ENCODE measurements at regions not wholly inside any gene's neighbourhood (a gene's known extent, or its start where the extent isn't known, plus 50 kb on each side); places are given as distances from the start of the nearest gene placed in this dataset.

- no peak for TF ChIP-seq CTCF (IDR thresholded peaks at IDR 0.05)
- no peak for TF ChIP-seq POLR2A (IDR thresholded peaks at IDR 0.05)
Observed at GRCh38 chr12:75877763-75878621, 153.6 kb downstream of the PHLDA1 start.

Measured in prostate gland (tissue), 2 donors.